ENCODE measurements at regions not wholly inside any gene's neighbourhood (a gene's known extent, or its start where the extent isn't known, plus 50 kb on each side); places are given as distances from the start of the nearest gene placed in this dataset.

GRCh38 chr18:77600674-77601073, 351.0 kb downstream of the GALR1 start:
- TF ChIP-seq POLR2A (IDR thresholded peaks at IDR 0.05) (no peak), CTCF (IDR thresholded peaks at IDR 0.05) (no peak)

Measured in heart left ventricle (tissue), 13 donors.